Stimulated activated CD4-positive, alpha-beta T cell treated with anti-CD3 and anti-CD28 coated beads, TNF-alpha, amount 100 ng/mL, for 4 hours (primary cell): ENCODE measurements at regions not wholly inside any gene's neighbourhood (a gene's known extent, or its start where the extent isn't known, plus 50 kb on each side); places are given as distances from the start of the nearest gene placed in this dataset.

ENCODE experiments used
- DNase-seq, 3 experiments: peaks; one replicate each; pipeline ENCODE4 v3.0.0-alpha.2; 2020; ENCODE audit warnings: low read depth in 3 of 3

DNA sequence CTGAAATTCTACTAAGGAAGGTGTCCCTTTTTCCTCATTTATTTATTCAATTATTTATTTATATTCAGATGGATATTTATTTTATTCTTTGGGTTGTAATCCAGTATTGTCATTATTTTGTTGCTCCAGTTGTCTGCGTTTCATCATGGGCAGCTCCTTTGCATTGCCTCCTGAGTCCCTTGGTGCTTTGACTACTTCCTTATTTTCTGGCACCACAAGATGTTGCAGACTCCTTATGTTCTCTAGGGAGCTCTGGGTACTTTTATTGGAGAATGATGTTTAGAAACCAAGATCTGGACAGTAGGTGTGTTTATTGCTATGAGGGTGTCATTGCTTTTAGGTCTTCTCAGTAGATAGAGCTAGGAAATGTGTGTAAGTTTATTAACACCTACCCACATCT, 59.9 kb upstream of the ERRFI1 start:
- no peak for DNase-seq

DNA sequence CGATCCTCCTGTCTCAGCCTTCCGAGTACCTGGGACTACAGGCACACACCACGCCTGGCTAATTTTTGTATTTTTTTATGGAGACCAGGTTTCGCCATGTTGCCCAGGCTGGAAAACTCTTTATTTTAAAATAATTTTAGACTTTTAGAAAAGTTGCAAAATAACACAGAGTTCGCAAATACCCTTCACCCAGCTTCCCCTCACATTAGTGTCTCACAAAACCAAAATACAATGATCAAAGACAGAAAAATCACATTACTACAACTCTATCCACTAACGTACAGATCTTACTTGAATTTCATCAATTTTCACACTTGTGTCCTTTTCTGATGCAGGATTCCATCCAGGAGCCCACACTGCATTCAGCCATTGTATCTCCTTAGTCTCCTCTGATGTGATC, 58.8 kb upstream of the ERRFI1 start:
- no peak for DNase-seq

DNA sequence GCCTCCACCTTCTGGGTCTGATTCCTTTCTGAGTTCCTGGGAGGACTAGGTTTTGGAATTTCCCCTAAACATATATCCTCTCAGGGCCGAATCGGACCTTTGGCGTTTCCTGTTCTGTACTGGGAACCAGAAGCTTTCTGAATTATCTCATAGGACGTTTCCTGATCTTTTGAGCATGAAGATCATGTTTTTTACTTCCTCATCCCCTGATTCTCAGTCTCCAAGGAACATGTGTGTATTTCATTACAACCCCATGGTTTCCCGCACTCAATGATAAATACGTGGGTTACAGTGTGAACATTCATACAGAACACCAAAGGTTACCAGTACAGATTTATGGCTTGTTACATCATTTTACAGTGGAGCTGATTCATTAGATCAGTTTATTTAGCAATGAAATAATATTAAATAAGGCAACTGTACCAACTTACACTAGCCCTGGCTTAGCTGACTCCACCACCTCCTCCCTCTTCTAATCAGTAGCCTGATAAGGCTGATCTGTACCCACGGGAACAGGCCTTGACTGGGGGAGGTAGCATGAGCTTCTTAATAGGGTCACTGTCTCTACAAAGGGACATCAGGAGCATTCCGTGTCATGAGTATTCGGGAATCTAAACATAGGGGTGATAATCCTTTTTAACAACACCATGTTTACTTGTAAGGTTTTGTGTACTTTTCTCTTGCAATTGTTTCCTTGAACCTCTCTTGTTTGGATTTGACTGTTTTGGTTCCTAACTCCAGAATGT, 57.8 kb upstream of the ERRFI1 start:
- no peak for DNase-seq

DNA sequence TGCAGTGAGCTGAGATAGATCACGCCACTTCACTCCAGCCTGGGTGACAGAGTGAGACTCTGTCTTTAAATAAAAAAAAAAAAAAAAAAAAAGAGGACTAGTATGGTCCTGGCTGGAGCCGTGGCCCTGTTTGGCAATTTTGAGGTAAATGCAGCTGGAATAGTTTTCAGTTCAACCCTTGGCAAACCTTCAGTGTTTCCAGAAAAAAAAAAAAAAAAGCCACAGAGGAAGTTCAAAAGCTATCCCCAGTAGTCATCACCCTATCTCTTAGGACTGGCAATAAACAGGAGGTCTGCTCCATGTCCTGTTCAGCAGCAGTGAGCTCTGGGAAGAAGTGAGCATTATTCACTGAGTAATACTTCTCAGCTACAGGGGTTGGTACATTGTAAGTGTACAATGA, 56.8 kb upstream of the ERRFI1 start:
- DNase-seq, result no peak

DNA sequence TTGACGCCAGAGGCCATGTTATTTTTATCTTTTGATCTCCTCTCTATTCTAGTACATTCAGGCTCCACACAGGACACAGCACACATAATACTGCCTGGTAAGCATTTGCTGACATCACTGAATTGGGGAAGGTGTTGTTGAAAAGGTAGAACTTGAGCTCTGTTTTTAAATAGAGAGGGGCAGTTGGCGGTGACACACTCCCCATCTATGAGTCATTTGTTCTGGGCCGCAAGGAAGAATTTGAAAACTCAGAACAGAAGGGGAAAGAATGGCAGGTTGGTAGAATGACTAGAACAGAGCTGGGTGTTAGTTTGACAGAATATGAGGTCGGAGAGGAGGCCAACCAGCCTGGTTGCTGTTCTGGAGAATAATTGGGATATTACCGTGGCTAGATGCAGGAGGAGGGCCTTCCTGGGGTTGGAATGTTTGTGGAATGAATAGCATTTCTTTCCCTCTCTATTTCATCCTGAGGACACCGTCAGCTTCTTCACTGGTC, 52.1 kb upstream of the ERRFI1 start:
- DNase-seq, result no peak

DNA sequence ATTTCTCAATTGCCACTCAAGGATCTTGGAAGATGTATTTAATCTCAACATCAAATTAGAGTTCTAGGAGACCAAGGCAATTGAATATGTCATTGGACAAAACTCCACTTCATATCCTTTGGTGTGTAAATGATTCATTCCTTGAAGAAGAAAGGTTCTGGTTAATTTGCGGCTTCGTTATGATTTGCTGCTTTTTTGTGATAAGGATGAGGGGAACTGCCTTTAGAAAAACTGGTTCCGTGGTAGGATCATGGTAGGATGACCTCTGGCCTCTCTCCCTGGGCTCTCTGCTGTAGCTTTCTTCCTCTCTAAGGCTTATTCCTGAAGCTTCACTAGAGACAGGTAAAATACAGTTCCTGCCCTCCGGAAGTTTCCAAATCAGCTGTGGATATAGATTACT, 51.5 kb upstream of the ERRFI1 start:
- no peak for DNase-seq

DNA sequence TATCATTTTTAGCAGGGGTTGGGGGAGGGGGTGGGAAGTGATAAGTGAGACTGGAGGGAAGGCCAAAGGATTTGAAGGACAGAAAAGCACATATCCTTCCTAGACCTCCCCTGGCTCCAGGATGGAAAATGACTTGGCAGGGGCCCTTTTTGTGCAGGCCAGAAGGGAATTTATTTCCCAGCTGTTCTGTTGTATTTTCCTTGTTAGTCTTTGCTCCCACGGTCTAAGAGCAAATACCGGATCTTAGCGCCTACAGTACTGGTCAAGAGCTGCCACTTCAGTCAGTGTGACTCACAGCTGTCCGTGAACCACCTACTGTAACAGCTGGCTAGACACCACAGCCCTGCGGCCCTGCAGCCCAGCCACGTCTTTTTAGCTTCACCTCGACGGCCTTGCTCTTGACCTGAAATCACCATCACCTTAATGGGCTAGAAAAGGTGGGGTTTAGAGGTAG, 51.0 kb upstream of the ERRFI1 start:
- DNase-seq, result no peak

DNA sequence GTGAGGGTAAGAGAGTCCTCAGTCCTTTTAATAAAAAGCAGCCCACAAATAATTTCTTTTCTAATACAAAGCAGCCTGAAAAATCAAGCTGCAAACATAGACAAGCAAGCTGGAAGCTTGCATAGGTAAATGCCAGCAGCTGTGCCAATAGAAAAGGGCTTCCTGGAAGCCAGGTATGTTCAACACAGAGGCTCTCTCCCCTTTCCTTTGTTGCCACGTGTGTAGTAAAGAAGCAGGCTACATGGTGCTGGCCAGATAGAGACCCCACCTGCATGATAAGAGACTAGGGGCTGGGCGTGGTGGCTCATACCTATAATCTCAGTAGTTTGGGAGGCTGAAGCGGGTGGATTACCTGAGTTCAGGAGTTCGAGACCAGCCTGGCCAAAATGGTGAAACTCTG, 50.1 kb upstream of the ERRFI1 start:
- no peak for DNase-seq
